B cell (primary cell): ENCODE measurements at regions not wholly inside any gene's neighbourhood (a gene's known extent, or its start where the extent isn't known, plus 50 kb on each side); places are given as distances from the start of the nearest gene placed in this dataset.

Experiments
- CTCF ChIP-seq: fragments of 200-600 bp; IDR thresholded peaks from one replicate; pipeline ENCODE4 v1.8.0; 2022; ENCODE audit warnings: antibody characterized with exemption, mild to moderate bottlenecking
- EZH2 ChIP-seq: IDR thresholded peaks from 2 replicates; pipeline ENCODE4 v1.6.1; 2012; ENCODE audit warnings: borderline replicate concordance, low read depth, mild to moderate bottlenecking, moderate library complexity, low read length; ENCODE audit not compliant: insufficient read depth, poor library complexity, severe bottlenecking

- TF ChIP-seq CTCF (no peak), EZH2 (no peak)
These were observed 248.6 kb upstream of the SLITRK3 start for GRCh38 chr3:165444745-165445144.
